K562 (cell line): ENCODE measurements at regions not wholly inside any gene's neighbourhood (a gene's known extent, or its start where the extent isn't known, plus 50 kb on each side); places are given as distances from the start of the nearest gene placed in this dataset.

Experiments
- BRF1 ChIP-seq: IDR thresholded peaks from 3 replicates; pipeline ENCODE4 v1.6.1; 2011; ENCODE audit warnings: borderline replicate concordance, mild to moderate bottlenecking; ENCODE audit not compliant: insufficient read length; ENCODE audit errors: extremely low read depth
- ELF2 ChIP-seq: fragments of 250-450 bp; sonication (Bioruptor Pico); IDR thresholded peaks from 2 replicates; pipeline ENCODE4 v1.5.0; 2021; ENCODE audit warnings: mild to moderate bottlenecking
- U2AF2 ChIP-seq: fragments of 200-400 bp; formaldehyde crosslinking; optimal IDR thresholded peaks from 2 replicates; pipeline ENCODE3; 2017; ENCODE audit warnings: low read depth, mild to moderate bottlenecking, low read length
- ZBTB33 ChIP-seq: sonication (generic); formaldehyde crosslinking; IDR thresholded peaks from 2 replicates; pipeline ENCODE4 v1.8.1; 2023; ENCODE audit warnings: mild to moderate bottlenecking, missing genetic modification reagents
- ZFX ChIP-seq: sonication (generic); formaldehyde crosslinking; IDR thresholded peaks from 2 replicates; pipeline ENCODE4 v1.8.0; 2022; ENCODE audit warnings: mild to moderate bottlenecking, missing genetic modification reagents, moderate library complexity
- ZNF232 ChIP-seq: sonication (generic); formaldehyde crosslinking; IDR thresholded peaks from 2 replicates; pipeline ENCODE4 v1.8.0; 2022; ENCODE audit warnings: mild to moderate bottlenecking, missing genetic modification reagents
- ZNF436 ChIP-seq: fragments of 250-450, 450-650 bp; sonication (Bioruptor Pico); formaldehyde crosslinking; IDR thresholded peaks from 2 replicates; pipeline ENCODE4 v1.7.0; 2020; ENCODE audit warnings: mild to moderate bottlenecking
- ZNF780A ChIP-seq: fragments of 250-450 bp; sonication (Bioruptor Pico); IDR thresholded peaks from 2 replicates; pipeline ENCODE4 v1.5.0; 2021; ENCODE audit warnings: mild to moderate bottlenecking
- TF ChIP-seq, protein P1 (sequence below): fragments of 450-650 bp; IDR thresholded peaks from 2 replicates; pipeline ENCODE4 v1.6.1; 2016; ENCODE audit warnings: mild to moderate bottlenecking, moderate library complexity
- TF ChIP-seq, protein P2 (sequence below): fragments of 450-650 bp; IDR thresholded peaks from 2 replicates; pipeline ENCODE4 v1.6.1; 2018; ENCODE audit not compliant: partially characterized antibody

GRCh38 chr6:26156105-26156849 is 69.0 kb downstream of the HFE start (continued):
- TF ChIP-seq, protein P1, sequence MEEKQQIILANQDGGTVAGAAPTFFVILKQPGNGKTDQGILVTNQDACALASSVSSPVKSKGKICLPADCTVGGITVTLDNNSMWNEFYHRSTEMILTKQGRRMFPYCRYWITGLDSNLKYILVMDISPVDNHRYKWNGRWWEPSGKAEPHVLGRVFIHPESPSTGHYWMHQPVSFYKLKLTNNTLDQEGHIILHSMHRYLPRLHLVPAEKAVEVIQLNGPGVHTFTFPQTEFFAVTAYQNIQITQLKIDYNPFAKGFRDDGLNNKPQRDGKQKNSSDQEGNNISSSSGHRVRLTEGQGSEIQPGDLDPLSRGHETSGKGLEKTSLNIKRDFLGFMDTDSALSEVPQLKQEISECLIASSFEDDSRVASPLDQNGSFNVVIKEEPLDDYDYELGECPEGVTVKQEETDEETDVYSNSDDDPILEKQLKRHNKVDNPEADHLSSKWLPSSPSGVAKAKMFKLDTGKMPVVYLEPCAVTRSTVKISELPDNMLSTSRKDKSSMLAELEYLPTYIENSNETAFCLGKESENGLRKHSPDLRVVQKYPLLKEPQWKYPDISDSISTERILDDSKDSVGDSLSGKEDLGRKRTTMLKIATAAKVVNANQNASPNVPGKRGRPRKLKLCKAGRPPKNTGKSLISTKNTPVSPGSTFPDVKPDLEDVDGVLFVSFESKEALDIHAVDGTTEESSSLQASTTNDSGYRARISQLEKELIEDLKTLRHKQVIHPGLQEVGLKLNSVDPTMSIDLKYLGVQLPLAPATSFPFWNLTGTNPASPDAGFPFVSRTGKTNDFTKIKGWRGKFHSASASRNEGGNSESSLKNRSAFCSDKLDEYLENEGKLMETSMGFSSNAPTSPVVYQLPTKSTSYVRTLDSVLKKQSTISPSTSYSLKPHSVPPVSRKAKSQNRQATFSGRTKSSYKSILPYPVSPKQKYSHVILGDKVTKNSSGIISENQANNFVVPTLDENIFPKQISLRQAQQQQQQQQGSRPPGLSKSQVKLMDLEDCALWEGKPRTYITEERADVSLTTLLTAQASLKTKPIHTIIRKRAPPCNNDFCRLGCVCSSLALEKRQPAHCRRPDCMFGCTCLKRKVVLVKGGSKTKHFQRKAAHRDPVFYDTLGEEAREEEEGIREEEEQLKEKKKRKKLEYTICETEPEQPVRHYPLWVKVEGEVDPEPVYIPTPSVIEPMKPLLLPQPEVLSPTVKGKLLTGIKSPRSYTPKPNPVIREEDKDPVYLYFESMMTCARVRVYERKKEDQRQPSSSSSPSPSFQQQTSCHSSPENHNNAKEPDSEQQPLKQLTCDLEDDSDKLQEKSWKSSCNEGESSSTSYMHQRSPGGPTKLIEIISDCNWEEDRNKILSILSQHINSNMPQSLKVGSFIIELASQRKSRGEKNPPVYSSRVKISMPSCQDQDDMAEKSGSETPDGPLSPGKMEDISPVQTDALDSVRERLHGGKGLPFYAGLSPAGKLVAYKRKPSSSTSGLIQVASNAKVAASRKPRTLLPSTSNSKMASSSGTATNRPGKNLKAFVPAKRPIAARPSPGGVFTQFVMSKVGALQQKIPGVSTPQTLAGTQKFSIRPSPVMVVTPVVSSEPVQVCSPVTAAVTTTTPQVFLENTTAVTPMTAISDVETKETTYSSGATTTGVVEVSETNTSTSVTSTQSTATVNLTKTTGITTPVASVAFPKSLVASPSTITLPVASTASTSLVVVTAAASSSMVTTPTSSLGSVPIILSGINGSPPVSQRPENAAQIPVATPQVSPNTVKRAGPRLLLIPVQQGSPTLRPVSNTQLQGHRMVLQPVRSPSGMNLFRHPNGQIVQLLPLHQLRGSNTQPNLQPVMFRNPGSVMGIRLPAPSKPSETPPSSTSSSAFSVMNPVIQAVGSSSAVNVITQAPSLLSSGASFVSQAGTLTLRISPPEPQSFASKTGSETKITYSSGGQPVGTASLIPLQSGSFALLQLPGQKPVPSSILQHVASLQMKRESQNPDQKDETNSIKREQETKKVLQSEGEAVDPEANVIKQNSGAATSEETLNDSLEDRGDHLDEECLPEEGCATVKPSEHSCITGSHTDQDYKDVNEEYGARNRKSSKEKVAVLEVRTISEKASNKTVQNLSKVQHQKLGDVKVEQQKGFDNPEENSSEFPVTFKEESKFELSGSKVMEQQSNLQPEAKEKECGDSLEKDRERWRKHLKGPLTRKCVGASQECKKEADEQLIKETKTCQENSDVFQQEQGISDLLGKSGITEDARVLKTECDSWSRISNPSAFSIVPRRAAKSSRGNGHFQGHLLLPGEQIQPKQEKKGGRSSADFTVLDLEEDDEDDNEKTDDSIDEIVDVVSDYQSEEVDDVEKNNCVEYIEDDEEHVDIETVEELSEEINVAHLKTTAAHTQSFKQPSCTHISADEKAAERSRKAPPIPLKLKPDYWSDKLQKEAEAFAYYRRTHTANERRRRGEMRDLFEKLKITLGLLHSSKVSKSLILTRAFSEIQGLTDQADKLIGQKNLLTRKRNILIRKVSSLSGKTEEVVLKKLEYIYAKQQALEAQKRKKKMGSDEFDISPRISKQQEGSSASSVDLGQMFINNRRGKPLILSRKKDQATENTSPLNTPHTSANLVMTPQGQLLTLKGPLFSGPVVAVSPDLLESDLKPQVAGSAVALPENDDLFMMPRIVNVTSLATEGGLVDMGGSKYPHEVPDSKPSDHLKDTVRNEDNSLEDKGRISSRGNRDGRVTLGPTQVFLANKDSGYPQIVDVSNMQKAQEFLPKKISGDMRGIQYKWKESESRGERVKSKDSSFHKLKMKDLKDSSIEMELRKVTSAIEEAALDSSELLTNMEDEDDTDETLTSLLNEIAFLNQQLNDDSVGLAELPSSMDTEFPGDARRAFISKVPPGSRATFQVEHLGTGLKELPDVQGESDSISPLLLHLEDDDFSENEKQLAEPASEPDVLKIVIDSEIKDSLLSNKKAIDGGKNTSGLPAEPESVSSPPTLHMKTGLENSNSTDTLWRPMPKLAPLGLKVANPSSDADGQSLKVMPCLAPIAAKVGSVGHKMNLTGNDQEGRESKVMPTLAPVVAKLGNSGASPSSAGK = no peak; the same call in 1 of the 2 replicates
- TF ChIP-seq ELF2 (no peak; the same call in 1 of the 2 replicates), ZFX (CRISPR knock-in tag) (peak; percentile 89), BRF1 (no peak), ZNF780A (CRISPR knock-in tag) (no peak), U2AF2 (no peak), ZBTB33 (CRISPR knock-in tag) (peak; percentile 32; the same call in 1 of the 2 replicates), ZNF436 (CRISPR knock-in tag) (peak; percentile 71; the same call in 1 of the 2 replicates), ZNF232 (peak; percentile 84)
- TF ChIP-seq, protein P2, sequence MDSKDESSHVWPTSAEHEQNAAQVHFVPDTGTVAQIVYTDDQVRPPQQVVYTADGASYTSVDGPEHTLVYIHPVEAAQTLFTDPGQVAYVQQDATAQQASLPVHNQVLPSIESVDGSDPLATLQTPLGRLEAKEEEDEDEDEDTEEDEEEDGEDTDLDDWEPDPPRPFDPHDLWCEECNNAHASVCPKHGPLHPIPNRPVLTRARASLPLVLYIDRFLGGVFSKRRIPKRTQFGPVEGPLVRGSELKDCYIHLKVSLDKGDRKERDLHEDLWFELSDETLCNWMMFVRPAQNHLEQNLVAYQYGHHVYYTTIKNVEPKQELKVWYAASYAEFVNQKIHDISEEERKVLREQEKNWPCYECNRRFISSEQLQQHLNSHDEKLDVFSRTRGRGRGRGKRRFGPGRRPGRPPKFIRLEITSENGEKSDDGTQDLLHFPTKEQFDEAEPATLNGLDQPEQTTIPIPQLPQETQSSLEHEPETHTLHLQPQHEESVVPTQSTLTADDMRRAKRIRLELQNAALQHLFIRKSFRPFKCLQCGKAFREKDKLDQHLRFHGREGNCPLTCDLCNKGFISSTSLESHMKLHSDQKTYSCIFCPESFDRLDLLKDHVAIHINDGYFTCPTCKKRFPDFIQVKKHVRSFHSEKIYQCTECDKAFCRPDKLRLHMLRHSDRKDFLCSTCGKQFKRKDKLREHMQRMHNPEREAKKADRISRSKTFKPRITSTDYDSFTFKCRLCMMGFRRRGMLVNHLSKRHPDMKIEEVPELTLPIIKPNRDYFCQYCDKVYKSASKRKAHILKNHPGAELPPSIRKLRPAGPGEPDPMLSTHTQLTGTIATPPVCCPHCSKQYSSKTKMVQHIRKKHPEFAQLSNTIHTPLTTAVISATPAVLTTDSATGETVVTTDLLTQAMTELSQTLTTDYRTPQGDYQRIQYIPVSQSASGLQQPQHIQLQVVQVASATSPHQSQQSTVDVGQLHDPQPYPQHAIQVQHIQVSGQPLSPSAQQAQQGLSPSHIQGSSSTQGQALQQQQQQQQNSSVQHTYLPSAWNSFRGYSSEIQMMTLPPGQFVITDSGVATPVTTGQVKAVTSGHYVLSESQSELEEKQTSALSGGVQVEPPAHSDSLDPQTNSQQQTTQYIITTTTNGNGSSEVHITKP = no peak
